ENCODE measurements at regions not wholly inside any gene's neighbourhood (a gene's known extent, or its start where the extent isn't known, plus 50 kb on each side); places are given as distances from the start of the nearest gene placed in this dataset.

- ATAC-seq (no peak), DNase-seq (ENCODE audit: low spot score in 2 of 2) (no peak)
- Mint-ChIP-seq H3K27ac (no peak overlapping the region), H3K4me1 (no peaks in the 10 kb centered on the region), H3K4me3 (no peak overlapping the region), H3K9me3 (no peaks in the 10 kb centered on the region), H3K36me3 (no peaks in the 10 kb centered on the region)
These were observed 129.9 kb upstream of the RGMB start for GRCh38 chr5:98643569-98643968.

DNA sequence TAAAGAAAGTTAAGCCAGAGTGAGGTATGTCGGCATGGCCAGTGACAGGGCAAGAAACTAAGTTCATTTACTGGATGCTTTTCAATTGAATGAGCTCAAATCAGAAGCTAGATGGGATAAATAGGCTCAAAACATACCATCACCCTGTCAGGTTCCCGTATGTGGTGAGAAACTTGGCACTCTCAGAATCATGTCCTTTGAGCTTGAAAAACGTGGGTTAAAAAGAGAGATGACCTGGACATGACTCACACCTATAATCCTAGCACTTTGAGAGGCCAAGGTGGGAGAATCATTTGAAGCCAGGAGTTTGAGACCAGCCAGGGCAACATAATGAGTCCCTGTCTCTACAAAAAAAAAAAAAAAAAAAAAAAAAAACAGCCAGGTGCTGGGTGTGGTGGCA is 121.7 kb upstream of the RGMB start:
- H3K4me1 Mint-ChIP-seq: no peaks in the 10 kb centered on the region
- ATAC-seq: no peak

DNA sequence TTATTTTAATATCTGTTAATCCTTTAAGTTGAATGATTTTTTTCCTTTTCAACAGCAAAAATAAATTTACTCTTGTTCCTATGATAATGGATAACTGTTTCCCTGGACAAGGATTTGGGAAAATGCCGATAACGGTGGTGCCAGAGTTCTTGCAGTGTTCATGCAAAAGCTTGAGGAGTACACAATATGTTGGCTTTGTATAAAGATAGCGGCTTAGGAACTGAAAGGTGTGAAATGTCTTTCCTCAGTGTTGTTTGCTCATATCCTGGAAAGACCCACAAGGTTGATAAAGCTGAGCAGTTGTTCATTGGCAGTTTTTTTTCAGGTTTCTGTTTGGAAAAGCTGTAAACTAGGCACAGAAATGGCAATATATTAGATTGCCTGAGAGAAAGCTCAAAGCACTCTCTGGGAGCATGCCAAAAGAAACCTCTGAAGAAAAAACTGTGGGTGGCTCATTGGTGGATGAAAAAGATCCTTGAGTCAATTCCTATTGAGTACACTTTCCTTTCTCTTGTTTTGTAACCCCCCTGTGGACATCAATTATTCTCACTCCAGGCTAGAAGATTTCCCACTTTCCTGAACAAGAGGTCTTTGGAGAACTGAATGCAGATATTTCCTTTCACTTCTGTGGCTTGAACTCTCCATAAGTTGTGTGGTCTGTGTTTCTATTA is 117.2 kb upstream of the RGMB start:
- H3K9me3 Mint-ChIP-seq: peaks cover 3% of the 10 kb centered on the region
- no peak for ATAC-seq
- H3K4me3 Mint-ChIP-seq: no peak overlapping the region
- no peaks in the 10 kb centered on the region for H3K4me1 Mint-ChIP-seq
- no peak for DNase-seq (ENCODE audit: low spot score in 2 of 2)
- no peak overlapping the region for H3K27ac Mint-ChIP-seq
- no peaks in the 10 kb centered on the region for H3K36me3 Mint-ChIP-seq

More for the DNA sequence above, 121.7 kb upstream of the RGMB start:
- Mint-ChIP-seq H3K4me3 (no peak overlapping the region), H3K36me3 (no peaks in the 10 kb centered on the region), H3K9me3 (no peaks in the 10 kb centered on the region), H3K27ac (no peak overlapping the region)
- no peak for DNase-seq (ENCODE audit: low spot score in 2 of 2)

- Mint-ChIP-seq H3K9me3 (peaks cover 3% of the 10 kb centered on the region), H3K4me3 (no peak overlapping the region), H3K36me3 (no peaks in the 10 kb centered on the region), H3K27ac (no peak overlapping the region), H3K4me1 (no peaks in the 10 kb centered on the region)
- ATAC-seq (no peak), DNase-seq (ENCODE audit: low spot score in 2 of 2) (no peak)
These were observed 116.7 kb upstream of the RGMB start for GRCh38 chr5:98656796-98657195.

- ATAC-seq (no peak), DNase-seq (ENCODE audit: low spot score in 2 of 2) (no peak)
- no peak overlapping the region for H3K27ac Mint-ChIP-seq
- H3K36me3 Mint-ChIP-seq: no peaks in the 10 kb centered on the region
- H3K4me3 Mint-ChIP-seq: no peak overlapping the region
- H3K9me3 Mint-ChIP-seq: peaks cover 3% of the 10 kb centered on the region
- no peaks in the 10 kb centered on the region for H3K4me1 Mint-ChIP-seq
These were observed 115.9 kb upstream of the RGMB start for GRCh38 chr5:98657559-98657958.

- Mint-ChIP-seq H3K36me3 (no peaks in the 10 kb centered on the region), H3K9me3 (peaks cover 7% of the 10 kb centered on the region), H3K4me1 (no peaks in the 10 kb centered on the region), H3K27ac (no peak overlapping the region), H3K4me3 (no peak overlapping the region)
- DNase-seq (ENCODE audit: low spot score in 2 of 2) (no peak), ATAC-seq (no peak)
These were observed 109.9 kb upstream of the RGMB start for GRCh38 chr5:98663521-98663920.

DNA sequence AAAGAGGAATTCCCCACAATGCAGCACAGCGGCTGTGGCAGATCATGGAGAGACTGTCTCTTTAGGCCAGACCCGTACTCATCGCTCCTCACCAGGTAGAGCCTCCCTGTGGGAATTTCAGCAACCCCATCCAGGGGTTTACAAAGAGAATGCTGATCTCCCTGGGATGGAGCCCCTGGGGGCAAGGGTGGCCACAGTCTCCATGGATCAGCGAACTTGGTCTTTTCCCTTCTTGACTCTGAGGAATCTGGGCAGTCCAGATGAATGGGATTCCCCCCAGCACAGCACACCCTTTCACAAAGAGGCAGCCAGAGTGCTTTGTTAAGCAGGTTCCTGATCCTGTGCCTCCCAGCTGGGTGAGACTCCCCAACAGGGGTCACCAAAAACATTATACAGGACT is 108.7 kb upstream of the RGMB start:
- no peaks in the 10 kb centered on the region for H3K4me1 Mint-ChIP-seq
- no peaks in the 10 kb centered on the region for H3K36me3 Mint-ChIP-seq
- peaks cover 7% of the 10 kb centered on the region for H3K9me3 Mint-ChIP-seq
- H3K27ac Mint-ChIP-seq: no peak overlapping the region
- ATAC-seq (no peak), DNase-seq (ENCODE audit: low spot score in 2 of 2) (no peak)
- no peak overlapping the region for H3K4me3 Mint-ChIP-seq

- ATAC-seq (no peak), DNase-seq (ENCODE audit: low spot score in 2 of 2) (no peak)
- no peak overlapping the region for H3K4me3 Mint-ChIP-seq
- peaks cover 5% of the 10 kb centered on the region for H3K9me3 Mint-ChIP-seq
- no peaks in the 10 kb centered on the region for H3K4me1 Mint-ChIP-seq
- H3K36me3 Mint-ChIP-seq: no peaks in the 10 kb centered on the region
- no peak overlapping the region for H3K27ac Mint-ChIP-seq
These were observed 93.5 kb upstream of the RGMB start for GRCh38 chr5:98679963-98680362.

- ATAC-seq: no peak
- no peaks in the 10 kb centered on the region for H3K4me1 Mint-ChIP-seq
- no peak overlapping the region for H3K4me3 Mint-ChIP-seq
- no peak for DNase-seq (ENCODE audit: low spot score in 2 of 2)
- no peaks in the 10 kb centered on the region for H3K36me3 Mint-ChIP-seq
- H3K27ac Mint-ChIP-seq: no peak overlapping the region
- peaks cover 7% of the 10 kb centered on the region for H3K9me3 Mint-ChIP-seq
These were observed 83.5 kb upstream of the RGMB start for GRCh38 chr5:98690002-98690401.

DNA sequence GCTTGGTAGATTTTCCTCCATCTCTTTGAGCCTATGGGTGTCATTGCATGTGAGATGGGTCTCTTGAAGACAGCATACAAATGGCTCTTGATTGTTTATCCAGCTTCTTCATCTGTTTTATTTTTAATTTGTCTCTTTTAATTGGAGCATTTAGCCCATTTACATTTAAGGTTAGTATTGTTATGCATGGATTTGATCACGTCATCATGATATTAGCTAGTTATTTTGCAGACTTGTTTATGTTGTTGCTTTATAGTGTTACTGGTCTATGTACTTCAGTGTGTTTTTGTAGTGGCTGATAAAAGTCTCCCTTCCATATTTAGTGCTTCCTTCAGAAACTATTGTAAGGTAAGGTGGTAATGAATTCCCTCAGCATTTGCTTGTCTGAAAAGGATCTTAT is 78.6 kb upstream of the RGMB start:
- H3K27ac Mint-ChIP-seq: no peak overlapping the region
- H3K36me3 Mint-ChIP-seq: no peaks in the 10 kb centered on the region
- ATAC-seq (no peak), DNase-seq (ENCODE audit: low spot score in 2 of 2) (no peak)
- H3K4me3 Mint-ChIP-seq: no peak overlapping the region
- H3K4me1 Mint-ChIP-seq: no peaks in the 10 kb centered on the region
- no peaks in the 10 kb centered on the region for H3K9me3 Mint-ChIP-seq

DNA sequence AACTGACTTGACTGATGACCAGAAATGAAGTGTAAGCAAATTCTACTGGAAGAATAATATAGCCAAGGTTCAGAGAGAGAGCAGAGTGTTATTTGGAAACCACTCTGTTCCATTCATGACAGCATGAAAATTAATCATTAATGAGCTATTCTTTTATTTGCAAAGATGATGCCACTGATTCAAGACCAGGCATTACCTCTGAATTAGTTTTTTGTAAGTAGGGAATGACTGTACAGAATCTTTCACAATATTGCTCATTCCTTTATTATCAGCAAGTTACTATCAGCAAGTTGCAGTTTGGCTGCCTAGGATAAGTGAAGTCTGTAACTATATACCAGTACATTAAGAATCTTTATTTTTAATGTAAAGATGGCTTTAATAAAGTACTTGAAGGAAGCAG is 75.1 kb upstream of the RGMB start:
- DNase-seq (ENCODE audit: low spot score in 2 of 2): no peak
- peaks cover 14% of the 10 kb centered on the region for H3K9me3 Mint-ChIP-seq
- no peak overlapping the region for H3K27ac Mint-ChIP-seq
- H3K4me1 Mint-ChIP-seq: no peaks in the 10 kb centered on the region
- H3K36me3 Mint-ChIP-seq: no peaks in the 10 kb centered on the region
- H3K4me3 Mint-ChIP-seq: no peak overlapping the region
- ATAC-seq: no peak

DNA sequence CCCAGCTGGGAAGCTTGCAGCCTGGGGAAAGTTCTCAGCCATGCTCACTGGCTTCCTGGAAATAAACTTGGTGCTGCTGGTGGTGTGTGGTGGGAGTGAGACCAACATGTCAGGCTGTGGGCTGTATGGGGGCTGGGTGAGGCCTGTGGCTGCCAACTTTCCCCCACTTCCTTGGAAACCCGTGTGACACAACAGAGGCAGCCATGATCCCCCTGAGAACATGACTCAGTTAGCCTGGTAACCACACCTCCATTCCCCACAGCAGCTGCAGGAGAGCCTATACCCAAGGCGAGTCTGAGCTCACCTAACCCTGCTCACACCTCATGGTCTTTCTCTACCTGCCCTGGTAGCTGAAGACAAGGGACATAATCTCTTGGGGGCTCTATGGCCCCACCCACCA is 72.7 kb upstream of the RGMB start:
- DNase-seq (ENCODE audit: low spot score in 2 of 2): no peak
- Mint-ChIP-seq H3K36me3 (no peaks in the 10 kb centered on the region), H3K9me3 (peaks cover 20% of the 10 kb centered on the region), H3K4me3 (no peak overlapping the region), H3K4me1 (no peaks in the 10 kb centered on the region), H3K27ac (no peak overlapping the region)
- no peak for ATAC-seq

DNA sequence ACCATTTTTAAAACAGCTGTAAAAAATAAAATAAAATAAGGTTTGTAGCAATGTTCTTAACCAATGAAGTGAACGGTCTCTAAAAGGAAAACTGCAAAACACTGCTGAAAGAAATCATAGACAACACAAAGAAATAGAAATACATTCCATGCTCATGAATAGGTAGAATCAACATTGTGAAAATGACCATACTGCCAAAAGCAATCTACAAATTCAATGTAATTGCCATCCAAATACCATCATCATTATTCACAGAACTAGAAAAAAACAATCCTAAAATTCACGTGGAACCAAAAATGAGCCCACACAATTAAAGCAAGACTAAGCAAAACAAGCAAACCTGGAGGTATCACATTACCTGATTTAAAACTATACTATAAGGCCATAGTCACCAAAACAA is 67.6 kb upstream of the RGMB start:
- H3K9me3 Mint-ChIP-seq: peaks cover 27% of the 10 kb centered on the region
- H3K4me3 Mint-ChIP-seq: no peak overlapping the region
- ATAC-seq (no peak), DNase-seq (ENCODE audit: low spot score in 2 of 2) (no peak)
- no peak overlapping the region for H3K27ac Mint-ChIP-seq
- H3K4me1 Mint-ChIP-seq: no peaks in the 10 kb centered on the region
- no peaks in the 10 kb centered on the region for H3K36me3 Mint-ChIP-seq

DNA sequence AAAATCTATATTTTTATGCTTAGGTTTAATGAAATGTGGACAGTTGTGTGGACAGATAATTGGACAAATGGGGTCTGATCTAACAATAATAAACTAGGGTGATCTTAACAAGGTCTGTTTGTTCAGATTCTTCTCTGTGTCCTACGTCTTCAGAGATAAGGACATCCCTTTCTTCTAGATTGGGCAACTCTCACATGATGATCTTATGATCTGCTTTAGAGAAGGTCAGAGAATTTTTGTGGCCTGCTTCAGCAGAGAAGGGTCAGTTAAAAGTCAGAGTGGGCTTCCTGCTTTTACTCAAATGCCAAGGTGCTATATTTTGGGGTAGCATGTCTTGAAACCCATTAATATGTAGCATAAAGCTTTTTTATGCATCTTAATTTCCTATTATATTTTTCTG is 63.8 kb upstream of the RGMB start:
- Mint-ChIP-seq H3K9me3 (peaks cover 6% of the 10 kb centered on the region), H3K36me3 (no peaks in the 10 kb centered on the region), H3K27ac (no peak overlapping the region), H3K4me1 (no peaks in the 10 kb centered on the region), H3K4me3 (no peak overlapping the region)
- ATAC-seq: no peak
- DNase-seq (ENCODE audit: low spot score in 2 of 2): no peak

- ATAC-seq (no peak), DNase-seq (ENCODE audit: low spot score in 2 of 2) (no peak)
- Mint-ChIP-seq H3K27ac (no peak overlapping the region), H3K4me3 (no peak overlapping the region), H3K9me3 (no peaks in the 10 kb centered on the region), H3K4me1 (no peaks in the 10 kb centered on the region), H3K36me3 (no peaks in the 10 kb centered on the region)
These were observed 60.4 kb upstream of the RGMB start for GRCh38 chr5:98713027-98713426.

DNA sequence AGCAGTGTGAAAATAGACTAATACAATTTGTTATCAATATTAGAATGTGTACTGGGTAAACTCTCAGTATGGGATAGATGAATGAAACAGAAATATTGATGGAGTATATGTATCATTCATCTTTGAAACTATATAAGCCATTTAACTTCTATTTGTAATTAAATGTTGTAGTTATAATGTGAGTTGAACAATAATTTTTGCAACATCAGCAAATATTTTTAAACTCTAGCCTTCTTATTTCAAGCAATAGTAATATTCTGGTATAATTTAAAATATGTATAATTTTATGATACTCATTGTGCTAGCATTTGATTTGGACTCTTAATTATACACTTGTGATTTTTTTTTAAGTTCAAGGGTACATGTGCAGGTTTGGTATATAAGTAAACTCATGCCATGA is 59.6 kb upstream of the RGMB start:
- no peak overlapping the region for H3K27ac Mint-ChIP-seq
- H3K36me3 Mint-ChIP-seq: no peaks in the 10 kb centered on the region
- no peak for ATAC-seq
- no peaks in the 10 kb centered on the region for H3K9me3 Mint-ChIP-seq
- H3K4me1 Mint-ChIP-seq: no peaks in the 10 kb centered on the region
- no peak for DNase-seq (ENCODE audit: low spot score in 2 of 2)
- H3K4me3 Mint-ChIP-seq: no peak overlapping the region

DNA sequence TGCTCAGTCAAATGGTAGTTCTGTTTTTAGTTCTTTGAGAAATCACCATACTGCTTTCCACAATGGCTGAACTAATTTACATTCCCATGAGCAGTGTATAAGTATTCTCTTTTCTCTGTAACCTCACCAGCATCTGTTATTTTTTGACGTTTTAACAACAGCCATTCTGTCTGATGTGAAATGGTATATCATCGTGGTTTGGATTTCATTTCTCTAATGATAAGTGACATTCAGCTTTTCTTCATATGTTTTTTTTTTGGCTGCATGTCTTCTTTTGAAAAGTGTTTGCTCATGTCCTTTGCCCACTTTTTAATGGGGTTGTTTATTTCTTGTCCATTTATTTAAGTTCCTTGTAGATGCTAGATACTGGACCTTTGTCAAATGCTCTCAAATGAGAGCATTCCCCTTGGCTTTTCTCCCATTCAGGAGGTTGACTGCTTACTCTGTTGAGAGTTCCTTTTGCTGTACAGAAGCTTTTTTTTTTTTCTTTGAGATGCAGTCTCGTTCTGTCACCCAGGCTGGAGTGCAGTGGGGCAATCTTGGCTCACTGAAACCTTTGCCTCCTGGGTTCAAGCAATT is 58.7 kb upstream of the RGMB start:
- Mint-ChIP-seq H3K4me1 (no peaks in the 10 kb centered on the region), H3K27ac (no peak overlapping the region), H3K9me3 (no peaks in the 10 kb centered on the region), H3K4me3 (no peak overlapping the region), H3K36me3 (no peaks in the 10 kb centered on the region)
- ATAC-seq (no peak), DNase-seq (ENCODE audit: low spot score in 2 of 2) (no peak)

Data from stimulated activated effector memory CD8-positive, alpha-beta T cell treated with anti-CD3 and anti-CD28 coated beads, Interleukin-12 subunit alpha, Interleukin-12 subunit beta, amount 100 ng/mL, for 72 hours (primary cell).